Hepatocyte (in vitro differentiated cells): ENCODE measurements at regions not wholly inside any gene's neighbourhood (a gene's known extent, or its start where the extent isn't known, plus 50 kb on each side); places are given as distances from the start of the nearest gene placed in this dataset.

Source experiments
- DNase-seq: peaks from one replicate; pipeline ENCODE4 v3.0.0-alpha.2; 2016; ENCODE audit warnings: low spot score
- H2AFZ ChIP-seq: fragments of 200-600 bp; sonication (generic); 2 replicates; pipeline ENCODE4 v1.6.0; 2016; ENCODE audit warnings: antibody characterized with exemption, mild to moderate bottlenecking
- H3K27ac ChIP-seq: fragments of 200-600 bp; sonication (generic); 2 replicates; pipeline ENCODE4 v1.5.1; 2016; ENCODE audit warnings: mild to moderate bottlenecking
- H3K27me3 ChIP-seq: fragments of 200-600 bp; sonication (generic); 2 replicates; pipeline ENCODE4 v1.6.1; 2016
- H3K36me3 ChIP-seq: fragments of 200-600 bp; sonication (generic); replicated peaks from 2 replicates; pipeline ENCODE4 v1.5.1; 2016; ENCODE audit warnings: low read depth; ENCODE audit not compliant: insufficient read depth
- H3K4me1 ChIP-seq: fragments of 200-600 bp; sonication (generic); 2 replicates; pipeline ENCODE4 v1.5.1; 2016; ENCODE audit warnings: mild to moderate bottlenecking, moderate library complexity; ENCODE audit not compliant: insufficient read depth
- H3K4me2 ChIP-seq: fragments of 200-600 bp; sonication (generic); 2 replicates; pipeline ENCODE4 v1.6.0; 2016
- H3K4me3 ChIP-seq: fragments of 200-600 bp; sonication (generic); 2 replicates; pipeline ENCODE4 v1.5.1; 2016; ENCODE audit warnings: mild to moderate bottlenecking
- H3K79me2 ChIP-seq: fragments of 200-600 bp; sonication (generic); 2 replicates; pipeline ENCODE4 v1.6.0; 2017; ENCODE audit warnings: mild to moderate bottlenecking
- H3K9me2 ChIP-seq: fragments of 200-600 bp; sonication (generic); replicated peaks from 2 replicates; pipeline ENCODE4 v1.6.0; 2017; ENCODE audit warnings: mild to moderate bottlenecking; ENCODE audit not compliant: insufficient read depth
- H3K9me3 ChIP-seq: fragments of 200-600 bp; sonication (generic); 2 replicates; pipeline ENCODE4 v1.5.1; 2016; ENCODE audit warnings: low read depth, mild to moderate bottlenecking
- H4K20me1 ChIP-seq: fragments of 200-600 bp; sonication (generic); 2 replicates; pipeline ENCODE4 v1.6.0; 2016; ENCODE audit warnings: mild to moderate bottlenecking; ENCODE audit not compliant: insufficient read depth, poor library complexity, severe bottlenecking
- CTCF ChIP-seq: fragments of 200-600 bp; sonication (generic); IDR thresholded peaks from 2 replicates; pipeline ENCODE4 v1.5.1; 2016; ENCODE audit warnings: antibody characterized with exemption, mild to moderate bottlenecking; ENCODE audit not compliant: poor library complexity
- EZH2 ChIP-seq: fragments of 200-600 bp; sonication (generic); IDR thresholded peaks from 2 replicates; pipeline ENCODE4 v1.6.1; 2016; ENCODE audit warnings: antibody characterized with exemption, mild to moderate bottlenecking, borderline replicate concordance
- EZH2phosphoT487 ChIP-seq: fragments of 200-600 bp; sonication (generic); IDR thresholded peaks from one replicate; pipeline ENCODE4 v1.6.1; 2018; ENCODE audit warnings: antibody characterized with exemption, mild to moderate bottlenecking, low read depth, moderate library complexity; ENCODE audit not compliant: unreplicated experiment, severe bottlenecking
- WGBS: methylation state at CpG from one replicate; pipeline ENCODE4 v1.1.6; 2016; ENCODE audit warnings: low lambda C conversion rate; ENCODE audit errors: missing lambda C conversion rate; 5-methylcytosine and 5-hydroxymethylcytosine counted together

GRCh38 chr4:117334451-117335188 lies 249.2 kb upstream of the TRAM1L1 start:
- Histone ChIP-seq H3K4me2 (no peak overlapping the region), H3K9me3 (no peaks in the 10 kb centered on the region), H3K9me2 (no peaks in the 10 kb centered on the region), H3K27ac (no peak overlapping the region), H3K36me3 (no peaks in the 10 kb centered on the region), H2AFZ (no peak overlapping the region), H3K4me1 (no peaks in the 10 kb centered on the region), H3K79me2 (no peaks in the 10 kb centered on the region), H4K20me1 (no peaks in the 10 kb centered on the region), H3K4me3 (no peak overlapping the region), H3K27me3 (no peaks in the 10 kb centered on the region)
- TF ChIP-seq EZH2 (no peak), EZH2phosphoT487 (no peak), CTCF (no peak)
- DNase-seq: no peak
- WGBS: 94% methylated on average over 7 of the region's 7 CpGs

GRCh38 chr4:117357437-117357836 lies 272.1 kb upstream of the TRAM1L1 start:
- Histone ChIP-seq H3K9me2 (no peaks in the 10 kb centered on the region), H3K4me3 (no peak overlapping the region), H3K79me2 (no peaks in the 10 kb centered on the region), H3K9me3 (no peaks in the 10 kb centered on the region), H3K27me3 (no peaks in the 10 kb centered on the region), H3K27ac (no peak overlapping the region), H3K4me2 (no peak overlapping the region), H3K36me3 (no peaks in the 10 kb centered on the region), H2AFZ (no peak overlapping the region), H3K4me1 (no peaks in the 10 kb centered on the region), H4K20me1 (no peaks in the 10 kb centered on the region)
- TF ChIP-seq EZH2phosphoT487 (no peak), EZH2 (no peak), CTCF (no peak)
- no peak for DNase-seq
- 80% methylated on average over 5 of the region's 5 CpGs for WGBS

- no peaks in the 10 kb centered on the region for H3K9me2 ChIP-seq
- 83% methylated on average over 4 of the region's 4 CpGs for WGBS
- H3K4me3 ChIP-seq: no peak overlapping the region
- H3K27me3 ChIP-seq: no peaks in the 10 kb centered on the region
- no peak for TF ChIP-seq EZH2
- no peak for TF ChIP-seq EZH2phosphoT487
- no peak for TF ChIP-seq CTCF
- no peaks in the 10 kb centered on the region for H4K20me1 ChIP-seq
- H3K9me3 ChIP-seq: no peaks in the 10 kb centered on the region
- H3K36me3 ChIP-seq: no peaks in the 10 kb centered on the region
- H3K4me1 ChIP-seq: no peaks in the 10 kb centered on the region
- no peak for DNase-seq
- H3K27ac ChIP-seq: no peak overlapping the region
- no peak overlapping the region for H3K4me2 ChIP-seq
- H2AFZ ChIP-seq: no peak overlapping the region
- H3K79me2 ChIP-seq: no peaks in the 10 kb centered on the region
Measured at GRCh38 chr4:117357866-117358265, 272.5 kb upstream of the TRAM1L1 start.
